GM12878 (cell line): ENCODE measurements at regions not wholly inside any gene's neighbourhood (a gene's known extent, or its start where the extent isn't known, plus 50 kb on each side); places are given as distances from the start of the nearest gene placed in this dataset.

Experiments
- CHD1 ChIP-seq: IDR thresholded peaks from 2 replicates; pipeline ENCODE4 v1.6.1; 2012; ENCODE audit warnings: low read depth, low read length, improper control_type of control experiment
- CUX1 ChIP-seq: IDR thresholded peaks from 2 replicates; pipeline ENCODE4 v1.6.1; 2012; ENCODE audit warnings: improper control_type of control experiment, low read depth, low read length; ENCODE audit not compliant: insufficient replicate concordance
- FOS ChIP-seq: IDR thresholded peaks from 3 replicates; pipeline ENCODE4 v1.6.1; 2011; ENCODE audit warnings: borderline replicate concordance; ENCODE audit not compliant: insufficient read length; ENCODE audit errors: extremely low read depth
- GABPA ChIP-seq: IDR thresholded peaks from 2 replicates; pipeline ENCODE4 v1.6.1; 2014; ENCODE audit warnings: antibody characterized with exemption, low read depth, mild to moderate bottlenecking, inconsistent platforms
- HCFC1 ChIP-seq: fragments of 150-350 bp; IDR thresholded peaks from 2 replicates; pipeline ENCODE4 v1.6.1; 2014; ENCODE audit warnings: low read length
- JUNB ChIP-seq: IDR thresholded peaks from 2 replicates; pipeline ENCODE4 v1.6.1; 2016; ENCODE audit warnings: antibody characterized with exemption, mild to moderate bottlenecking
- MAX ChIP-seq: IDR thresholded peaks from 2 replicates; pipeline ENCODE4 v1.6.1; 2012; ENCODE audit warnings: low read depth, low read length, improper control_type of control experiment
- PKNOX1 ChIP-seq: fragments of 450-650 bp; IDR thresholded peaks from 2 replicates; pipeline ENCODE4 v1.6.1; 2016; ENCODE audit warnings: mild to moderate bottlenecking
- REST ChIP-seq: IDR thresholded peaks from 2 replicates; pipeline ENCODE4 v1.6.1; 2012; ENCODE audit warnings: mild to moderate bottlenecking, low read depth, low read length
- SMAD1 ChIP-seq: fragments of 450-650 bp; IDR thresholded peaks from 2 replicates; pipeline ENCODE4 v1.6.1; 2018; ENCODE audit warnings: mild to moderate bottlenecking, low read depth; ENCODE audit not compliant: partially characterized antibody

- TF ChIP-seq REST (no peak), CUX1 (no peak), PKNOX1 (no peak), SMAD1 (no peak), HCFC1 (no peak), JUNB (no peak), GABPA (no peak), MAX (no peak), FOS (no peak), CHD1 (no peak)
These were observed 86.0 kb upstream of the CDKN3 start (continued) for GRCh38 chr14:54310851-54311228.
